HL-60 (cell line): ENCODE measurements at regions not wholly inside any gene's neighbourhood (a gene's known extent, or its start where the extent isn't known, plus 50 kb on each side); places are given as distances from the start of the nearest gene placed in this dataset.

ENCODE experiments used
- DNase-seq, 2 experiments: peaks; one replicate each; pipeline ENCODE4 v3.0.0-alpha.2; 2010 to 2020; ENCODE audit warnings: low read depth in 1 of 2, low spot score in 1 of 2
- H3K27ac ChIP-seq: fragments of 250-450 bp; sonication (Bioruptor Pico); replicated peaks from 2 replicates; pipeline ENCODE4 v1.5.1; 2020; ENCODE audit warnings: mild to moderate bottlenecking, moderate library complexity
- H3K27me3 ChIP-seq: fragments of 250-450 bp; sonication (Bioruptor Pico); 2 replicates; pipeline ENCODE4 v1.5.1; 2021; ENCODE audit warnings: mild to moderate bottlenecking, moderate library complexity; ENCODE audit not compliant: insufficient read depth, poor library complexity, severe bottlenecking
- H3K4me3 ChIP-seq: replicated peaks from 2 replicates; pipeline ENCODE4 v1.5.1; 2011; ENCODE audit warnings: mild to moderate bottlenecking, control low read depth, low read length; ENCODE audit not compliant: insufficient read depth
- CTCF ChIP-seq: IDR thresholded peaks from one replicate; pipeline ENCODE4 v1.5.1; 2011; ENCODE audit warnings: low read length, control low read depth, inconsistent platforms; ENCODE audit not compliant: insufficient read depth
- GABPA ChIP-seq: IDR thresholded peaks from 2 replicates; pipeline ENCODE4 v1.6.1; 2012; ENCODE audit warnings: low read depth
- POLR2AphosphoS5 ChIP-seq: IDR thresholded peaks from 2 replicates; pipeline ENCODE4 v1.6.1; 2012; ENCODE audit warnings: low read depth
- REST ChIP-seq: IDR thresholded peaks from 2 replicates; pipeline ENCODE4 v1.6.1; 2012; ENCODE audit warnings: low read depth; ENCODE audit not compliant: insufficient replicate concordance
- SPI1 ChIP-seq: IDR thresholded peaks from 2 replicates; pipeline ENCODE4 v1.6.1; 2012; ENCODE audit warnings: low read depth, mild to moderate bottlenecking, borderline replicate concordance

- DNase-seq: no peak
Observed at GRCh38 chr9:107932601-107933000, 443.0 kb upstream of the KLF4 start.

GRCh38 chr9:107932046-107932445 is 442.5 kb upstream of the KLF4 start:
- Histone ChIP-seq H3K27me3 (no peaks in the 10 kb centered on the region), H3K27ac (no peak overlapping the region), H3K4me3 (no peak overlapping the region)
- DNase-seq: peak in 1 of 2 experiments; percentile 32
- TF ChIP-seq CTCF (no peak), REST (no peak), GABPA (no peak), POLR2AphosphoS5 (no peak), SPI1 (no peak)

More at GRCh38 chr9:107932601-107933000, 443.0 kb upstream of the KLF4 start:
- Histone ChIP-seq H3K27ac (no peak overlapping the region), H3K4me3 (no peak overlapping the region), H3K27me3 (no peaks in the 10 kb centered on the region)
- TF ChIP-seq REST (no peak), POLR2AphosphoS5 (no peak)

GRCh38 chr9:107931071-107931715 is 441.6 kb upstream of the KLF4 start:
- Histone ChIP-seq H3K27me3 (no peaks in the 10 kb centered on the region), H3K27ac (no peak overlapping the region), H3K4me3 (no peak overlapping the region)
- no peak for TF ChIP-seq CTCF
- no peak for TF ChIP-seq SPI1
- TF ChIP-seq REST: no peak
- TF ChIP-seq GABPA: no peak
- no peak for TF ChIP-seq POLR2AphosphoS5
- no peak for DNase-seq

GRCh38 chr9:107929443-107929842 is 439.9 kb upstream of the KLF4 start:
- peak; percentile 90 for DNase-seq
- Histone ChIP-seq H3K4me3 (no peak overlapping the region), H3K27me3 (no peaks in the 10 kb centered on the region), H3K27ac (no peak overlapping the region)
- TF ChIP-seq SPI1 (no peak), REST (no peak), POLR2AphosphoS5 (0 out of 2 replicates have a peak, but pooled peaks have one; percentile 19), GABPA (no peak), CTCF (no peak)
